B cell (primary cell): ENCODE measurements at regions not wholly inside any gene's neighbourhood (a gene's known extent, or its start where the extent isn't known, plus 50 kb on each side); places are given as distances from the start of the nearest gene placed in this dataset.

Experiments used
- ATAC-seq: fragments of 200-7000 bp; cut with Tn5 transposase; one replicate; pipeline ENCODE4 v1.10.0; 2021; ENCODE audit warnings: low read depth, mild to moderate bottlenecking, moderate number of reproducible peaks, moderate library complexity
- CTCF ChIA-PET: fragments of 350-600 bp; sonication (Branson Sonifier 250); formaldehyde crosslinking; loops from one replicate; lab custom pipeline; 2021; ENCODE audit warnings: antibody characterized with exemption, inconsistent platforms; lab: Charles Lee
- POLR2A ChIA-PET: fragments of 350-600 bp; sonication (Branson Sonifier 250); formaldehyde crosslinking; loops from one replicate; lab custom pipeline; 2021; ENCODE audit warnings: antibody characterized with exemption; lab: Charles Lee
- DNase-seq: peaks from one replicate; pipeline ENCODE4 v3.0.0; 2013
- H2AFZ ChIP-seq: 2 replicates; pipeline ENCODE4 v1.6.1; 2012; ENCODE audit warnings: mild to moderate bottlenecking, low read depth, low read length; ENCODE audit not compliant: insufficient read depth, poor library complexity, severe bottlenecking
- H3K27ac ChIP-seq, 2 donors: 1 replicate in 1 of 2; 2 replicates in 1 of 2; pipeline ENCODE4 v1.5.1; 2012 to 2013; ENCODE audit warnings: low read length in 2 of 2, mild to moderate bottlenecking in 2 of 2, moderate library complexity in 1 of 2
- H3K27me3 ChIP-seq, 4 experiments: fragments of 200-600 bp in 1 of 4; sonication (generic) in 1 of 4; replicated peaks in 1 of 4; 1 replicate in 2 of 4; 2 replicates in 2 of 4; pipeline versions ENCODE4 v1.6.1 to v1.7.0; 2013 to 2016; ENCODE audit warnings: low read length in 3 of 4, mild to moderate bottlenecking in 2 of 4, mixed read lengths in 1 of 4, moderate library complexity in 1 of 4; ENCODE audit not compliant: insufficient read depth in 4 of 4, control insufficient read depth in 3 of 4; ENCODE audit errors: control extremely low read depth in 1 of 4
- H3K36me3 ChIP-seq, 2 experiments: replicated peaks in 1 of 2; 1 replicate in 1 of 2; 2 replicates in 1 of 2; pipeline versions ENCODE4 v1.6.1 to v1.7.1; 2013; ENCODE audit warnings: low read length in 1 of 2; ENCODE audit not compliant: insufficient read depth in 2 of 2, control insufficient read depth in 1 of 2; ENCODE audit errors: control extremely low read depth in 1 of 2, extremely low read depth in 1 of 2
- H3K4me1 ChIP-seq, 2 donors: fragments of 200-600 bp in 1 of 2; sonication (generic) in 1 of 2; 1 replicate in 1 of 2; 2 replicates in 1 of 2; pipeline versions ENCODE4 v1.5.1 to v1.6.1; 2013 to 2017; ENCODE audit warnings: low read length in 2 of 2; ENCODE audit not compliant: control insufficient read depth in 2 of 2, insufficient read depth in 2 of 2
- H3K4me2 ChIP-seq: replicated peaks from 2 replicates; pipeline ENCODE3; 2012; ENCODE audit warnings: mild to moderate bottlenecking, low read depth, low read length; ENCODE audit not compliant: poor library complexity, severe bottlenecking
- H3K4me3 ChIP-seq, 5 experiments: fragments of 200-600 bp in 1 of 5; sonication (generic) in 1 of 5; 1 replicate in 3 of 5; 2 replicates in 2 of 5; pipeline versions ENCODE4 v1.5.1 to v1.7.0; 2011 to 2016; ENCODE audit warnings: low read length in 4 of 5, mild to moderate bottlenecking in 4 of 5, low read depth in 2 of 5, control low read depth in 1 of 5, moderate library complexity in 1 of 5; ENCODE audit not compliant: insufficient read depth in 1 of 5; ENCODE audit errors: control extremely low read depth in 1 of 5, extremely low read depth in 1 of 5
- H3K79me2 ChIP-seq: fragments of 200-600 bp; sonication (generic); one replicate; pipeline ENCODE4 v1.6.0; 2016; ENCODE audit warnings: low read length; ENCODE audit not compliant: control insufficient read depth, insufficient read depth
- H3K9ac ChIP-seq: fragments of 200-600 bp; sonication (generic); 2 replicates; pipeline ENCODE4 v1.6.1; 2017; ENCODE audit warnings: mild to moderate bottlenecking, low read length, moderate library complexity
- H3K9me3 ChIP-seq, 3 donors: one replicate each; pipeline versions ENCODE4 v1.6.1 to v1.7.1; 2013; ENCODE audit warnings: low read length in 2 of 3; ENCODE audit not compliant: control insufficient read depth in 2 of 3, insufficient read depth in 1 of 3; ENCODE audit errors: control extremely low read depth in 1 of 3
- H4K20me1 ChIP-seq: 2 replicates; pipeline ENCODE4 v1.6.0; 2012; ENCODE audit warnings: mild to moderate bottlenecking, low read length; ENCODE audit not compliant: insufficient read depth, control insufficient read depth, poor library complexity, severe bottlenecking
- H3K27ac Mint-ChIP-seq: one replicate; pipeline ENCODE4 v1.8.0; 2021; ENCODE audit warnings: mixed read lengths
- H3K27me3 Mint-ChIP-seq: one replicate; pipeline ENCODE4 v1.8.0; 2021; ENCODE audit warnings: mixed read lengths
- H3K4me1 Mint-ChIP-seq: one replicate; pipeline ENCODE4 v1.8.0; 2021; ENCODE audit warnings: mixed read lengths
- H3K4me3 Mint-ChIP-seq: one replicate; pipeline ENCODE4 v1.8.0; 2021; ENCODE audit warnings: mixed read lengths
- H3K9me3 Mint-ChIP-seq: one replicate; pipeline ENCODE4 v1.8.0; 2022; ENCODE audit warnings: mixed read lengths; ENCODE audit not compliant: insufficient read depth
- EZH2 ChIP-seq: IDR thresholded peaks from 2 replicates; pipeline ENCODE4 v1.6.1; 2012; ENCODE audit warnings: borderline replicate concordance, low read depth, mild to moderate bottlenecking, moderate library complexity, low read length; ENCODE audit not compliant: insufficient read depth, poor library complexity, severe bottlenecking
- WGBS: methylation state at CpG from one replicate; pipeline ENCODE4 v1.1.5; 2013; ENCODE audit warnings: missing lambda C conversion rate; ENCODE audit not compliant: insufficient coverage; 5-methylcytosine and 5-hydroxymethylcytosine counted together
- intact Hi-C: fragments of 100-400 bp; cut with micrococcal nuclease; formaldehyde crosslinking; loops from one replicate; pipeline ENCODE4 v1.10.0; 2022
- TF ChIP-seq, protein P1 (sequence below): fragments of 200-600 bp; IDR thresholded peaks from one replicate; pipeline ENCODE4 v1.8.0; 2022; ENCODE audit warnings: antibody characterized with exemption, mild to moderate bottlenecking

- Mint-ChIP-seq H3K4me1 (no peaks in the 10 kb centered on the region), H3K27ac (no peak overlapping the region), H3K27me3 (no peaks in the 10 kb centered on the region), H3K9me3 (peaks cover 2% of the 10 kb centered on the region), H3K4me3 (no peak overlapping the region)
- ATAC-seq (no peak), DNase-seq (no peak)
- CTCF ChIA-PET: no interaction called here
- intact Hi-C loops: no loop called here
- no peaks in the 10 kb centered on the region for H4K20me1 ChIP-seq
- no peaks in the 10 kb centered on the region for H3K79me2 ChIP-seq
- H2AFZ ChIP-seq: no peak overlapping the region
- no peak for TF ChIP-seq EZH2
- TF ChIP-seq, protein P1, sequence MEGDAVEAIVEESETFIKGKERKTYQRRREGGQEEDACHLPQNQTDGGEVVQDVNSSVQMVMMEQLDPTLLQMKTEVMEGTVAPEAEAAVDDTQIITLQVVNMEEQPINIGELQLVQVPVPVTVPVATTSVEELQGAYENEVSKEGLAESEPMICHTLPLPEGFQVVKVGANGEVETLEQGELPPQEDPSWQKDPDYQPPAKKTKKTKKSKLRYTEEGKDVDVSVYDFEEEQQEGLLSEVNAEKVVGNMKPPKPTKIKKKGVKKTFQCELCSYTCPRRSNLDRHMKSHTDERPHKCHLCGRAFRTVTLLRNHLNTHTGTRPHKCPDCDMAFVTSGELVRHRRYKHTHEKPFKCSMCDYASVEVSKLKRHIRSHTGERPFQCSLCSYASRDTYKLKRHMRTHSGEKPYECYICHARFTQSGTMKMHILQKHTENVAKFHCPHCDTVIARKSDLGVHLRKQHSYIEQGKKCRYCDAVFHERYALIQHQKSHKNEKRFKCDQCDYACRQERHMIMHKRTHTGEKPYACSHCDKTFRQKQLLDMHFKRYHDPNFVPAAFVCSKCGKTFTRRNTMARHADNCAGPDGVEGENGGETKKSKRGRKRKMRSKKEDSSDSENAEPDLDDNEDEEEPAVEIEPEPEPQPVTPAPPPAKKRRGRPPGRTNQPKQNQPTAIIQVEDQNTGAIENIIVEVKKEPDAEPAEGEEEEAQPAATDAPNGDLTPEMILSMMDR: no peak
- no peaks in the 10 kb centered on the region for H3K36me3 ChIP-seq
- no peak overlapping the region for H3K27ac ChIP-seq
- peaks cover 0 to 2% (median 0%) of the 10 kb centered on the region in 3 donors for H3K9me3 ChIP-seq
- no peak overlapping the region for H3K9ac ChIP-seq
- no peaks in the 10 kb centered on the region for H3K27me3 ChIP-seq
- no peak overlapping the region for H3K4me3 ChIP-seq
- H3K4me1 ChIP-seq: no peaks in the 10 kb centered on the region
- POLR2A ChIA-PET: no interaction called here
- WGBS: 84% methylated on average over 4 of the region's 4 CpGs
- no peak overlapping the region for H3K4me2 ChIP-seq
These were observed 1053.8 kb downstream of the BCL11B start for GRCh38 chr14:98218218-98218617.

GRCh38 chr14:98219638-98220037, 1052.4 kb downstream of the BCL11B start:
- no peak overlapping the region for H3K27ac Mint-ChIP-seq
- Histone ChIP-seq H3K4me3 (no peak overlapping the region), H4K20me1 (no peaks in the 10 kb centered on the region), H3K79me2 (no peaks in the 10 kb centered on the region), H3K36me3 (no peaks in the 10 kb centered on the region), H3K4me1 (no peaks in the 10 kb centered on the region), H3K9me3 (peaks cover 0 to 2% (median 0%) of the 10 kb centered on the region in 3 donors), H2AFZ (no peak overlapping the region), H3K27ac (no peak overlapping the region), H3K4me2 (no peak overlapping the region), H3K27me3 (no peaks in the 10 kb centered on the region), H3K9ac (no peak overlapping the region)
- 90% methylated on average over 4 of the region's 5 CpGs for WGBS
- TF ChIP-seq, protein P1: no peak
- TF ChIP-seq EZH2: no peak
- ATAC-seq (no peak), DNase-seq (no peak)
- POLR2A ChIA-PET: no interaction called here
- intact Hi-C loops: no loop called here
- no peaks in the 10 kb centered on the region for H3K4me1 Mint-ChIP-seq
- CTCF ChIA-PET: no interaction called here
- H3K9me3 Mint-ChIP-seq: no peaks in the 10 kb centered on the region
- H3K27me3 Mint-ChIP-seq: no peaks in the 10 kb centered on the region
- H3K4me3 Mint-ChIP-seq: no peak overlapping the region
